ENCODE measurements at regions not wholly inside any gene's neighbourhood (a gene's known extent, or its start where the extent isn't known, plus 50 kb on each side); places are given as distances from the start of the nearest gene placed in this dataset.

- TF ChIP-seq CTCF (IDR thresholded peaks at IDR 0.05) (no peak), EZH2 (IDR thresholded peaks at IDR 0.05) (no peak)
These were observed 839.9 kb downstream of the LTN1 start for GRCh38 chr21:28152732-28153131.
